Activated CD8-positive, alpha-beta memory T cell treated with anti-CD3 and anti-CD28 coated beads, Interleukin-2, amount 10 ng/mL, durations not matched to agents 7 days and 5 days (primary cell): ENCODE measurements at regions not wholly inside any gene's neighbourhood (a gene's known extent, or its start where the extent isn't known, plus 50 kb on each side); places are given as distances from the start of the nearest gene placed in this dataset.
"Not testable (repeated sequence)": the region's sequence is repeated elsewhere in the genome, so short reads cannot be mapped to it uniquely, and the experiment has no call there.

Experiments
- ATAC-seq: fragments of 150-1000 bp; cut with Tn5 transposase; one replicate; pipeline ENCODE4 v1.10.0; 2021; ENCODE audit warnings: moderate library complexity
- CTCF ChIA-PET: fragments of 350-600 bp; sonication (Branson Sonifier 250); formaldehyde crosslinking; loops from one replicate; lab custom pipeline; 2021; ENCODE audit warnings: antibody characterized with exemption; lab: Charles Lee
- DNase-seq: peaks from one replicate; pipeline ENCODE4 v3.0.0-alpha.2; 2020
- H3K27ac Mint-ChIP-seq: one replicate; pipeline ENCODE4 v1.8.0; 2021; ENCODE audit warnings: mild to moderate bottlenecking, mixed read lengths
- H3K27me3 Mint-ChIP-seq: one replicate; pipeline ENCODE4 v1.8.0; 2021; ENCODE audit warnings: mixed read lengths
- H3K36me3 Mint-ChIP-seq: one replicate; pipeline ENCODE4 v1.8.0; 2021; ENCODE audit warnings: mild to moderate bottlenecking, mixed read lengths
- H3K4me1 Mint-ChIP-seq: one replicate; pipeline ENCODE4 v1.8.0; 2021; ENCODE audit warnings: mixed read lengths
- H3K4me3 Mint-ChIP-seq: one replicate; pipeline ENCODE4 v1.8.0; 2021; ENCODE audit warnings: mild to moderate bottlenecking, moderate library complexity, mixed read lengths
- H3K9me3 Mint-ChIP-seq: one replicate; pipeline ENCODE4 v1.8.0; 2022; ENCODE audit warnings: low read depth, mixed read lengths

GRCh38 chr12:72995616-72996015, 723.4 kb downstream of the TRHDE start:
- CTCF ChIA-PET = no interaction called here
- Mint-ChIP-seq H3K27me3 (no peaks in the 10 kb centered on the region), H3K27ac (peak overlapping the region; percentile 32), H3K36me3 (no peaks in the 10 kb centered on the region), H3K9me3 (peaks cover 7% of the 10 kb centered on the region), H3K4me3 (no peak overlapping the region), H3K4me1 (no peaks in the 10 kb centered on the region)
- DNase-seq (no peak), ATAC-seq (no peak)

- ATAC-seq, H3K9me3 Mint-ChIP-seq, H3K27ac Mint-ChIP-seq, H3K4me3 Mint-ChIP-seq, H3K36me3 Mint-ChIP-seq, DNase-seq, CTCF ChIA-PET, H3K27me3 Mint-ChIP-seq, H3K4me1 Mint-ChIP-seq: not testable (repeated sequence)
Measured at GRCh38 chr12:73001806-73002205, 729.6 kb downstream of the TRHDE start.

DNA sequence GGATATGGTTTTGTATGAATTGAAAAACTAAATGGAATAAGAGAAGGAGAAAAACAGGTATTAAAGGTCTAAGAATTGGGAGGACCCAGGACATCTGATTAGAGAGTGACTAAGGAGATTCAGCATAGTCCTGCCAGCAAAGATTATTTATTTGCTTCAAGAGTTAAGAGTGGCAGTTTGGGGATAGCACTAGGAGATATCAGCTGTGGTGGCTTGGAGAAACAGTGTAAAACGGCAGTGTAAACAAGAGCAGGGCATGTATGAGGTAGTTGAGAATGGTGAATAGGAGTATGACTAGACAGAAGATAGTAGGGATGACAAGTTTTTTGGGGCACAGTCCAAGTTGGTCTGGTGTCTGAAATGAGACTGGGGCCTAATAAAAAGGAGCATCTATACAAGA, 730.3 kb downstream of the TRHDE start:
- H3K36me3 Mint-ChIP-seq, DNase-seq, H3K4me1 Mint-ChIP-seq, H3K4me3 Mint-ChIP-seq, H3K9me3 Mint-ChIP-seq, ATAC-seq, H3K27me3 Mint-ChIP-seq, CTCF ChIA-PET, H3K27ac Mint-ChIP-seq: not testable (repeated sequence)

DNA sequence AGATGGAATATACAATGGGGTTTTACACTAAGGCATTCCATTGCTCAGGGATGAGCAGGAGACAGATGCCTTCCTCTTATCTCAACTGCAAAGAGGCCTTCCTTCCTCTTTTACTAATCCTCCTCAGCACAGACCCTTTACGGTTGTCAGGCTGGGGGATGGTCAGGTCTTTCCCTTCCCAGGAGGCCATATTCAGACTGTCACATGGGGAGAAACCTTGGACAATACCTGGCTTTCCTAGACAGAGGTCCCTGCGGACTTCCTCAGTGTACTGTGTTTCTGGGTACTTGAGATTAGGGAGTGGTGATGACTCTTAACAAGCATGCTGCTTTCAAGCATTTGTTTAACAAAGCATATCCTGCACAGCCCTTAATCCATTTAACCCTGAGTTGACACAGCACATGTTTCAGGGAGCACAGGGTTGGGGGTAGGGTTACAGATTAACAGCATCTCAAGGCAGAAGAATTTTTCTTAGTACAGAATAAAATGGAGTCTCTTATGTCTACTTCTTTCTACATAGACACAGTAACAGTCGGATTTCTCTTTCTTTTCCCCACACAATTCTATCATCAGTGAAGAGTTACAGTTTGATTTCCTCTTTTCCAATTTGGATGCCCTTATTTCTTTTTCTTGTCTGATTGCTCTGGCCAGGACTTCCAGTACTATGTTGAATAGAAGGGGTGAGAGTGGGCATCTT, 737.1 kb downstream of the TRHDE start:
- H3K36me3 Mint-ChIP-seq, CTCF ChIA-PET, H3K4me3 Mint-ChIP-seq, H3K27me3 Mint-ChIP-seq, H3K4me1 Mint-ChIP-seq, ATAC-seq, H3K27ac Mint-ChIP-seq, DNase-seq, H3K9me3 Mint-ChIP-seq: not testable (repeated sequence)

GRCh38 chr12:73017981-73018380, 745.8 kb downstream of the TRHDE start:
- H3K4me1 Mint-ChIP-seq = no peaks in the 10 kb centered on the region
- ATAC-seq = no peak
- H3K36me3 Mint-ChIP-seq = no peaks in the 10 kb centered on the region
- no peaks in the 10 kb centered on the region for H3K27me3 Mint-ChIP-seq
- CTCF ChIA-PET = no interaction called here
- DNase-seq = no peak
- no peak overlapping the region for H3K27ac Mint-ChIP-seq
- H3K4me3 Mint-ChIP-seq = no peak overlapping the region
- peaks cover 9% of the 10 kb centered on the region for H3K9me3 Mint-ChIP-seq

DNA sequence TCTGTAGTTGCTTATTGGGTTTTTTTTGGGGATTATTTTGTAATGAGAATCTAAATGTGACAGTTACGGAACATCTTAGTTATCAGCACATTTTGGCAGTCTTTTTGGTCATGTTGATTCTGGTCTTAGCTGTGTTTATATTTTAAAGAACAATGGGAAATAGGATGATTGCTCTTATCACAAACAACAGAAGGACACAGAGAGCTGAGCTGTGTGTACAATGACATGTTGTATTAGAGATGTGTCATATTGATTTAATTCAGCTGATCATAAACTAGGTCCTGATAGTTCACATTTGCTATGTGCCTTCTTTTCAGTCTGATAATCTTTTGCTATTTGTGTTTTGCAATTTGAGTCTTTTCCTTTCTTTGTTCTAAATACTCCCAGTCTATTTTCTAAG, 781.7 kb downstream of the TRHDE start:
- Mint-ChIP-seq H3K27me3 (no peaks in the 10 kb centered on the region), H3K36me3 (no peaks in the 10 kb centered on the region), H3K27ac (no peak overlapping the region), H3K4me1 (no peaks in the 10 kb centered on the region), H3K4me3 (no peak overlapping the region), H3K9me3 (peaks cover 3% of the 10 kb centered on the region)
- no peak for ATAC-seq
- DNase-seq = no peak
- CTCF ChIA-PET = no interaction called here

GRCh38 chr12:73057428-73057827, 785.3 kb downstream of the TRHDE start:
- Mint-ChIP-seq H3K9me3 (peaks cover 3% of the 10 kb centered on the region), H3K4me1 (no peaks in the 10 kb centered on the region), H3K27ac (no peak overlapping the region), H3K27me3 (no peaks in the 10 kb centered on the region), H3K36me3 (no peaks in the 10 kb centered on the region), H3K4me3 (no peak overlapping the region)
- DNase-seq (no peak), ATAC-seq (no peak)
- CTCF ChIA-PET = no interaction called here

GRCh38 chr12:73065913-73066312, 793.7 kb downstream of the TRHDE start:
- Mint-ChIP-seq H3K9me3 (peaks cover under 1% of the 10 kb centered on the region), H3K4me3 (no peak overlapping the region), H3K27ac (no peak overlapping the region), H3K4me1 (no peaks in the 10 kb centered on the region), H3K27me3 (no peaks in the 10 kb centered on the region), H3K36me3 (no peaks in the 10 kb centered on the region)
- DNase-seq = no peak
- CTCF ChIA-PET = no interaction called here
- no peak for ATAC-seq

- ATAC-seq = no peak
- Mint-ChIP-seq H3K4me3 (no peak overlapping the region), H3K27me3 (no peaks in the 10 kb centered on the region), H3K4me1 (no peaks in the 10 kb centered on the region), H3K27ac (no peak overlapping the region), H3K36me3 (no peaks in the 10 kb centered on the region), H3K9me3 (peaks cover 5% of the 10 kb centered on the region)
- DNase-seq = no peak
- CTCF ChIA-PET = no interaction called here
Measured at GRCh38 chr12:73067616-73068015, 795.4 kb downstream of the TRHDE start.

DNA sequence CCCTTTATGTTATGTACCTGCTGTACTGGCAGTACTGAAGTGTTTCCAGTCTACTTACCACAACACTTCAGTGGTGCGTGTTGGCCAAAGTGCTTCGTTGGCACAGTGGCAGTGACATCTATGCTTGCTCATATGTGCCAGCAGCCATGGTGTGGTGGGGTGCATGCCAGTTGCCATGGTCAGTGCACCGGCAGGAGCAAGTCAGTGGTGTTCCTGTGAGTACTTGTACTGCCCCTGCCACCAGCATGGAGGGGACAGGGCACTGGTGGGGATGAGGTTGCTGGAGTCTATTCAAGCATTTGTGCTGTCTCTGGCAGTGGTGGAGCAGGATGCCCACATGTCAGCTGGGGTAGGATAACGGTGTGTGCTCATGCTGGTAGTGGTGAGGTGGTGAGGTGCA, 800.0 kb downstream of the TRHDE start:
- Mint-ChIP-seq H3K9me3 (peaks cover 9% of the 10 kb centered on the region), H3K36me3 (no peaks in the 10 kb centered on the region), H3K27ac (no peak overlapping the region), H3K4me1 (no peaks in the 10 kb centered on the region), H3K4me3 (no peak overlapping the region), H3K27me3 (no peaks in the 10 kb centered on the region)
- CTCF ChIA-PET = no interaction called here
- DNase-seq (no peak), ATAC-seq (no peak)

GRCh38 chr12:73076760-73077159, 804.6 kb downstream of the TRHDE start:
- H3K27me3 Mint-ChIP-seq = no peaks in the 10 kb centered on the region
- CTCF ChIA-PET = no interaction called here
- H3K9me3 Mint-ChIP-seq = peaks cover 6% of the 10 kb centered on the region
- H3K27ac Mint-ChIP-seq = no peak overlapping the region
- H3K4me1 Mint-ChIP-seq = no peaks in the 10 kb centered on the region
- ATAC-seq (no peak), DNase-seq (no peak)
- no peak overlapping the region for H3K4me3 Mint-ChIP-seq
- no peaks in the 10 kb centered on the region for H3K36me3 Mint-ChIP-seq

DNA sequence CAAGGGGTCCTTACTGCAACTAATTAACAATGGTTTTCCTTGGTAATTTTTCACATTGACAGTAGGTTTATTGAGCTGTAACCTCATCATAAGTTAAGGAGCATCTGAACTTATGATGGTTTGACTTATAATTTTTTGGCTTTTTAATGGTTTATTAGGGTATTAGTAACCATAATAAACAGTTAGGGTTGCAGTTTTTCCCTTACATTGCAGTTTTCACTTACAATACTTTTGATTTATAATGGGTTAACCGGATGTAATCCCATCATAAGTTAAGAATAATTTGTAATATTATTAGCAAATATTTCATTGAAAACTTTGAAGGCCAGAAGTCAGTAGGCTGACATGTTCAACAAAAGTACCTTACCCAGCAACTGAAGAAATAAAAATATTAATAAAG, 811.6 kb downstream of the TRHDE start:
- CTCF ChIA-PET = no interaction called here
- Mint-ChIP-seq H3K4me1 (no peaks in the 10 kb centered on the region), H3K4me3 (no peak overlapping the region), H3K36me3 (no peaks in the 10 kb centered on the region), H3K9me3 (peaks cover 11% of the 10 kb centered on the region), H3K27me3 (no peaks in the 10 kb centered on the region), H3K27ac (no peak overlapping the region)
- no peak for DNase-seq
- no peak for ATAC-seq

GRCh38 chr12:73106296-73106695, 834.1 kb downstream of the TRHDE start:
- no peak overlapping the region for H3K4me3 Mint-ChIP-seq
- H3K27ac Mint-ChIP-seq = no peak overlapping the region
- H3K36me3 Mint-ChIP-seq = no peaks in the 10 kb centered on the region
- ATAC-seq (no peak), DNase-seq (no peak)
- CTCF ChIA-PET = no interaction called here
- peaks cover 14% of the 10 kb centered on the region for H3K9me3 Mint-ChIP-seq
- no peaks in the 10 kb centered on the region for H3K27me3 Mint-ChIP-seq
- no peaks in the 10 kb centered on the region for H3K4me1 Mint-ChIP-seq

DNA sequence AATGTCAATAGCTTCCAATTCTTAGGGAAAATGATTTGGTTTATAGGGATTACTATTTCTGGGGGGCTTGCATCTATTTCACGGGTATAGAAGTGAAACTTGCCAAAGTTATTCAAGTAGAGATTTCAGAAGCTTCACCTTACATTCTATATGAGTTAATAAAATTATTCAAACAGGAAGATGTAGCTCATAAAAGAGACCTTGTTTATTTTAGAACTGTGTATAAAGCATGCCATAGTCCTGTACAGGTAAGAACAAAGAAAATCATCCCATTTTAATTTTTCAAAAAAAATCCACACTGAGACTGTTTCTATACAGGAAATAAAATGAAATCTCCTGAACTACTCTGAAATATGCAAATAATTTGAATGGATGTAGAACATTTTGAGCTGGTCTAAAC, 834.7 kb downstream of the TRHDE start:
- CTCF ChIA-PET = no interaction called here
- no peak overlapping the region for H3K27ac Mint-ChIP-seq
- H3K9me3 Mint-ChIP-seq = peaks cover 14% of the 10 kb centered on the region
- no peaks in the 10 kb centered on the region for H3K36me3 Mint-ChIP-seq
- H3K4me1 Mint-ChIP-seq = no peaks in the 10 kb centered on the region
- no peaks in the 10 kb centered on the region for H3K27me3 Mint-ChIP-seq
- H3K4me3 Mint-ChIP-seq = no peak overlapping the region
- ATAC-seq (no peak), DNase-seq (no peak)

DNA sequence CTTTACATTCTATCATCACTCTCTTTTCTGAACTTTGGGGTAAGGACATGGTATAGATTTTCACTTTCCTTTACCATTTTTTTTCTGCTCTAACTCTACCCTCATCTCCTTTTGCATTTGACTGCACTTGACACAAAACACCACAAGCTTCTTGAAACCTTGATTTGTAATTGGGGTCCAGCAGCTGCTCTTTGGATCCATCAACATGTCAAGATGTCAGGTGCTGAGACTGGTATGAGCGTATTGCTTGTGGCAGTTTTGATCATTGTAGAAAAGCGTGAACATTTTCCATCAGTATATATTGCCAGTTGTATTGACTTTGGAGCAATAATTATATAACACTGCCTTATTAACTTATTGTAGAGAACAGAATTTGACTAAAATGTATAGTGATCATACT, 838.6 kb downstream of the TRHDE start:
- CTCF ChIA-PET = no interaction called here
- Mint-ChIP-seq H3K4me3 (no peak overlapping the region), H3K36me3 (no peaks in the 10 kb centered on the region), H3K4me1 (no peaks in the 10 kb centered on the region), H3K27me3 (no peaks in the 10 kb centered on the region), H3K9me3 (peaks cover 5% of the 10 kb centered on the region), H3K27ac (no peak overlapping the region)
- ATAC-seq = no peak
- no peak for DNase-seq
